Activated CD4-positive, alpha-beta T cell treated with anti-CD3 and anti-CD28 coated beads for 36 hours (primary cell): ENCODE measurements at regions not wholly inside any gene's neighbourhood (a gene's known extent, or its start where the extent isn't known, plus 50 kb on each side); places are given as distances from the start of the nearest gene placed in this dataset.
"Not testable (repeated sequence)": the region's sequence is repeated elsewhere in the genome, so short reads cannot be mapped to it uniquely, and the experiment has no call there.

Source experiments
- ATAC-seq: fragments of 200-7000 bp; cut with Tn5 transposase; one replicate; pipeline ENCODE4 v1.10.0; 2021; ENCODE audit warnings: mild to moderate bottlenecking, moderate library complexity
- CTCF ChIA-PET: fragments of 350-600 bp; sonication (Branson Sonifier 250); formaldehyde crosslinking; loops from one replicate; lab custom pipeline; 2021; ENCODE audit warnings: antibody characterized with exemption; lab: Charles Lee
- POLR2A ChIA-PET: fragments of 350-600 bp; sonication (Branson Sonifier 250); formaldehyde crosslinking; loops from one replicate; lab custom pipeline; 2021; ENCODE audit warnings: antibody characterized with exemption, inconsistent platforms; lab: Charles Lee
- DNase-seq: peaks from one replicate; pipeline ENCODE4 v3.0.0-alpha.2; 2020
- H3K27ac Mint-ChIP-seq: one replicate; pipeline ENCODE4 v1.8.0; 2021; ENCODE audit warnings: mixed read lengths
- H3K27me3 Mint-ChIP-seq: one replicate; pipeline ENCODE4 v1.8.0; 2021; ENCODE audit warnings: mixed read lengths
- H3K36me3 Mint-ChIP-seq: one replicate; pipeline ENCODE4 v1.8.0; 2021; ENCODE audit warnings: low read depth, mixed read lengths
- H3K4me1 Mint-ChIP-seq: one replicate; pipeline ENCODE4 v1.8.0; 2021; ENCODE audit warnings: mixed read lengths
- H3K4me3 Mint-ChIP-seq: one replicate; pipeline ENCODE4 v1.8.0; 2021; ENCODE audit warnings: mild to moderate bottlenecking, moderate library complexity, mixed read lengths
- H3K9me3 Mint-ChIP-seq: one replicate; pipeline ENCODE4 v1.8.0; 2021; ENCODE audit warnings: low read depth, mixed read lengths
- intact Hi-C, 2 experiments: fragments of 100-400 bp; cut with DNase I in 1 of 2; cut with micrococcal nuclease in 1 of 2; formaldehyde crosslinking; loops; one replicate each; pipeline versions ENCODE4 v1.14.2 to v1.15.1; 2022 to 2024; cut with DNase I, micrococcal nuclease

DNA sequence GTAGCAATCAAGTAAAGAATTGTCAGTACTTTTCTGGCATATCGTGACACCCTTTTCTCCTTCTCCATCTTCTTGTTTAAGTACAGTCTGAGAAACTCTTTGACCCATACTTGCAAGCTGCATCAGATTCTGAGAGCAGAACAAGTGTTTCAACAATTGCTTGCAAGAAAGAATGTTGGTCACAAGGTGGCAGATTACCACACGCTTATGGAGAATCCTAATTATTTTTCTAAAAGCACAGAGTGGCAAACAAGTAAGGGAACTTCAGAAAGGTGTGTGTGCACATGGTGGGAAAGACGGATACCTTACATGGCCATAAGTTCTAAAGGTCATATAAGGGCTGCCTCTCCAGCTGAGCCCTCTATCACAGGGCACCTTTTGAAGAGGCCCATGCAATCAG is 136.4 kb upstream of the FGF13 start:
- ChIA-PET CTCF (no interaction called here), POLR2A (no interaction called here)
- intact Hi-C loops, result no loop called here
- Mint-ChIP-seq H3K4me3 (no peak overlapping the region), H3K4me1 (no peaks in the 10 kb centered on the region), H3K27ac (no peak overlapping the region), H3K27me3 (no peaks in the 10 kb centered on the region), H3K36me3 (no peaks in the 10 kb centered on the region), H3K9me3 (no peaks in the 10 kb centered on the region)
- no peak for ATAC-seq
- DNase-seq, result no peak

DNA sequence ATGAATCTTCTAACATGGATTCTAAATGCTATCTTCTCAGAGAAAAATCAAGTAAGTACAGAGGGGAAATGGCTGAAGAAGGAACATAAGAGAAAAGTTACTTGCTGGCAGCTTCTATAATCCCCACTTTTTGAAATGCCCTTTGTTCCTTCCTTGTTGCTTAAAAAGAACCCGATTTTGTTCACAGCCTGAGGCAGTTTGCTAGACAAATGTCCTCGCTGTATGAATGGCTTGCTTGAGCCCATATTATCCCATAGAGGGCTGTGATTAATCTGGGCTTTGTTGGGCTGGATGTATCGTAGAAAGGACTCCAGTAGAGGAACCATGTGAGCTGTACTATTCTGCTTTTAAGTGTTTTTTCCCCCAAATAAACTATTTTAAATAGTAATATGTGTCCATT is 134.3 kb upstream of the FGF13 start:
- DNase-seq, result no peak
- H3K27ac Mint-ChIP-seq, result no peak overlapping the region
- ChIA-PET CTCF (no interaction called here), POLR2A (no interaction called here)
- no peaks in the 10 kb centered on the region for H3K27me3 Mint-ChIP-seq
- no peaks in the 10 kb centered on the region for H3K36me3 Mint-ChIP-seq
- ATAC-seq, result no peak
- no peaks in the 10 kb centered on the region for H3K4me1 Mint-ChIP-seq
- intact Hi-C loops, result no loop called here
- no peak overlapping the region for H3K4me3 Mint-ChIP-seq
- no peaks in the 10 kb centered on the region for H3K9me3 Mint-ChIP-seq

DNA sequence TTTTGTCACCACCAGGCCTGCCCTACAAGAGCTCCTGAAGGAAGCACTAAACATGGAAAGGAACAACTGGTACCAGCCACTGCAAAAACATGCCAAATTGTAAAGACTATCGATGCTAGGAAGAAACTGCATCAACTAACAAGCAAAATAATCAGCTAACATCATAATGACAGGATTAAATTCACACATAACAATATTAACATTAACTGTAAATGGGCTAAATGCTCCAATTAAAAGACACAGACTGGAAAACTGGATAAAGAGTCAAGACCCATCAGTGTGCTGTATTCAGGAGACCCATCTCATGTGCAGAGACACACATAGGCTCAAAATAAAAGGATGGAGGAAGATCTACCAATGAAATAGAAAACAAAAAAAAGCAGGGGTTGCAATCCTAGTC is 95.9 kb upstream of the FGF13 start:
- CTCF ChIA-PET, H3K27ac Mint-ChIP-seq, POLR2A ChIA-PET, H3K9me3 Mint-ChIP-seq, DNase-seq, H3K27me3 Mint-ChIP-seq, intact Hi-C loops, H3K36me3 Mint-ChIP-seq, ATAC-seq, H3K4me3 Mint-ChIP-seq, H3K4me1 Mint-ChIP-seq: not testable (repeated sequence)

DNA sequence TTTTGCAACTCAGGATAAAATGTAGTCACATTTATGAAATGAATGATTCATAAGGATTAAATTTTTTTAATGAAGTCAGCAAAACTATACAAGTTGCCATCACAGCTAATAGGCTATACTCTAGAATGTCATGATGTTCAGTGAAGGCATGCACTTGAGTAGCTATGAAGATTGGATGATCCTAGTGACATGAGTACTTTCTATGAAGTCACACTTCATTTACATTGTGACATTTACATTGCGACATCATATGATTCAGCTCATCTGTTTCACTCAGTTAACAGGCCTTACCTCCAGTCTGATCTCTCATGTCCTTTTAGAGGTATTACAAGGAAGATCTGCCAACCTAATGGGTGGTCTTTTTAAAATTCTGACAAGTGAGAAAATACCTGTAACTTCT is 82.7 kb upstream of the FGF13 start:
- Mint-ChIP-seq H3K27me3 (no peaks in the 10 kb centered on the region), H3K27ac (no peak overlapping the region), H3K36me3 (no peaks in the 10 kb centered on the region), H3K4me1 (no peaks in the 10 kb centered on the region), H3K4me3 (no peak overlapping the region), H3K9me3 (no peaks in the 10 kb centered on the region)
- DNase-seq, result no peak
- ChIA-PET CTCF (no interaction called here), POLR2A (no interaction called here)
- no peak for ATAC-seq
- intact Hi-C loops, result no loop called here

DNA sequence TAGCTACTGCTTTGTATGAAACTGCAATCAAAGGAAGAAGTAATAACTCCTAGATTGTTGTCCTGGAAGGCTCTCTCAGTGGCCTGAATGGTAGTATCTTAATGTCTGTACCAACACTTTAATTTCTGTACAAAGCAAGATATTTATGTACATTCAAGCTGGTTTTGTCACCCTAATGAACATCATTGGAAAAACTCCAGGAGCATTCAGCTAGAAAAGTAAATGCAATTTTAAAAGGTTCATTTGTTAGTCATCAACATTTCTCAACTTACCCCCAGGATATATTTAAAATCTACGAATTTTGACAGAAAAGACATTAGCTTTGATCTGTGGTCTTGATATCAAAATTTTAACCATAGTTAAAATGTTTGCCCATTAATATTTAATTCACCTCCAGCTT is 80.0 kb upstream of the FGF13 start:
- H3K4me3 Mint-ChIP-seq, result no peak overlapping the region

DNA sequence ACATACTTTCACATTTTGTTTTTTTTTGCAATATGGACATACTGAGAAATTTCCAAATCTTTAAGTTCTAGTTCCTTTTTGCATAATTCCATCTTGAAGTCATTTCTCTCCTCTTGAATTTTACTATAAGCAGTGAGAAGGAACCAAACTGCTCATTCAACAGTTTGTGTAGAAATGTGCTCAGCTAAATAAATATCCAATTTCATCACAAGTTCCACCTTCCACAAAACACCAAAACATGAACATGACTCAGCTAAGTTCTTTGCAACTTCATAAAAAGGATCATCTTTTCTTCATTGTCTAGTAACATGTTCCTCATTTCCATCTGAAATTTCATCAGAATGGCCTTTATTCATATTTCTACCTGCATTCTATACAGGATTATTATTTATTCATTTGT is 77.3 kb upstream of the FGF13 start:
- ATAC-seq (no peak), DNase-seq (no peak)
- H3K4me3 Mint-ChIP-seq, result no peak overlapping the region
- ChIA-PET CTCF (no interaction called here), POLR2A (no interaction called here)
- H3K27ac Mint-ChIP-seq, result no peak overlapping the region
- no peaks in the 10 kb centered on the region for H3K36me3 Mint-ChIP-seq
- H3K27me3 Mint-ChIP-seq, result no peaks in the 10 kb centered on the region
- no peaks in the 10 kb centered on the region for H3K9me3 Mint-ChIP-seq
- intact Hi-C loops, result no loop called here
- H3K4me1 Mint-ChIP-seq, result no peaks in the 10 kb centered on the region

More for the DNA sequence above, 80.0 kb upstream of the FGF13 start:
- POLR2A ChIA-PET, result no interaction called here
- ATAC-seq (no peak), DNase-seq (no peak)
- CTCF ChIA-PET, result no interaction called here
- no peaks in the 10 kb centered on the region for H3K27me3 Mint-ChIP-seq
- no peak overlapping the region for H3K27ac Mint-ChIP-seq
- H3K36me3 Mint-ChIP-seq, result no peaks in the 10 kb centered on the region
- H3K4me1 Mint-ChIP-seq, result no peaks in the 10 kb centered on the region
- H3K9me3 Mint-ChIP-seq, result no peaks in the 10 kb centered on the region
- intact Hi-C loops, result no loop called here

DNA sequence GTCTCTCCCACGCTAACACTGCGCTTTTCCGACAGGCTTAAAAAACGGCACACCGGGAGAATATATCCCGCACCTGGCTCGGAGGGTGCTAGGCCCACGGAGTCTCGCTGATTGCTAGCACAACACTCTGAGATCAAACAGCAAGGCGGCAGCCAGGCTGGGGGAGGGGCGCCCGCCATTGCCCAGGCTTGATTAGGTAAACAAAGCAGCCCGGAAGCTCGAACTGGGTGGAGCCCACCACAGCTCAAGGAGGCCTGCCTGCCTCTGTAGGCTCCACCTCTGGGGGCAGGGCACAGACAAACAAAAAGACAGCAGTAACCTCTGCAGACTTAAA is 67.0 kb upstream of the FGF13 start:
- H3K27me3 Mint-ChIP-seq, H3K36me3 Mint-ChIP-seq, H3K4me3 Mint-ChIP-seq, POLR2A ChIA-PET, H3K4me1 Mint-ChIP-seq, DNase-seq, CTCF ChIA-PET, H3K9me3 Mint-ChIP-seq, H3K27ac Mint-ChIP-seq, ATAC-seq: not testable (repeated sequence)
- intact Hi-C loops, result loop anchor here (5.0 to 10.0 kb wide), 2 partner anchors 776 to 1194 kb away; no protein-coding TSS in a partner anchor

DNA sequence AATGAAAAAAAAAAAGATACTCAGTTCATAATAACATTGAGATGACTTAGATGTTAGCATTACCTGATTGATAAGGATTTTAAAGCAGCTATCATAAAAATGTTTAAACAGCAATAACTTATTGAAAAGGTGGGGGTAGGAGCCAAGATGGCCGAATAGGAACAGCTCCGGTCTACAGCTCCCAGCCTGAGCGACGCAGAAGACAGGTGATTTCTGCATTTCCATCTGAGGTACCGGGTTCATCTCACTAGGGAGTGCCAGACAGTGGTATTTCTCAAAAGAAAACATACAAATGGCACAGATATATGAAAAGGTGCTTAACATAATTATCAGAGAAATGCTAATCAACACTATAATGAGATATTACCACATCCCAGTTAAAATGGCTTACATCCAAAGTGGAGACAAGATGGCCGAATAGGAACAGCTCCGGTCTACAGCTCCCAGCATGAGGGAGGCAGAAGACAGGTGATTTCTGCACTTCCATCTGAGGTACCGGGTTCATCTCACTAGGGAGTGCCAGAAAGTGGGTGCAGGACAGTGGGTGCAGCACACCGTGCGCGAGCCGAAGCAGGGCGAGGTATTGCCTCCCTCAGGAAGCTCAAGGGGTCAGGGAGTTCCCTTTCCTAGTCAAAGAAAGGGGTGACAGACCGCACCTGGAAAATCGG is 66.5 kb upstream of the FGF13 start:
- POLR2A ChIA-PET, H3K36me3 Mint-ChIP-seq, H3K4me1 Mint-ChIP-seq, ATAC-seq, H3K4me3 Mint-ChIP-seq, H3K27me3 Mint-ChIP-seq, CTCF ChIA-PET, DNase-seq, H3K27ac Mint-ChIP-seq, H3K9me3 Mint-ChIP-seq: not testable (repeated sequence)
- intact Hi-C loops, result loop anchor here (5.0 to 10.0 kb wide), 2 partner anchors 777 to 1194 kb away; no protein-coding TSS in a partner anchor

DNA sequence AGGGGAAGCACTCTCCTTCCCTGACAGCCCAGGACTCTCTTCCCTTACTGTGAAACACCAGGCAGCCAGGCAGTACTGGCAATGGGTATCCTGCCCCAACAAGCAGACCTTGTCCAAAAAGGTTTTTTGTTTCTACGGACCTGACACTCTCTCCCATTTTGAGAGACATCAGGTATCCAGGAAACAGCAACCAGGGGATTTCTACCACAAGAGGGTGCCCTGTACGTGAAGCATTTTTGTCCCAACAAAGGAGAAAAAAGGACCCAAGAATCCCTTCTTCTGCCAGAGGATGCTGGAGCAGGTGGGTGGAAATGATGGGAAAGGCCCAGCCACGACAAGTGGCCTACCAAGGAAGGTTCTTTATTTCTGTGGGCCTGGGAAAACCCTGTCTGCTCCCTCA is 65.7 kb upstream of the FGF13 start:
- Mint-ChIP-seq H3K9me3 (no peaks in the 10 kb centered on the region), H3K27ac (no peak overlapping the region), H3K4me1 (no peaks in the 10 kb centered on the region), H3K36me3 (no peaks in the 10 kb centered on the region), H3K4me3 (no peak overlapping the region), H3K27me3 (no peaks in the 10 kb centered on the region)
- ATAC-seq (no peak), DNase-seq (no peak)
- CTCF ChIA-PET, result no interaction called here
- intact Hi-C loops, result loop anchor here (5.0 to 10.0 kb wide), 2 partner anchors 778 to 1195 kb away; no protein-coding TSS in a partner anchor
- POLR2A ChIA-PET, result no interaction called here

DNA sequence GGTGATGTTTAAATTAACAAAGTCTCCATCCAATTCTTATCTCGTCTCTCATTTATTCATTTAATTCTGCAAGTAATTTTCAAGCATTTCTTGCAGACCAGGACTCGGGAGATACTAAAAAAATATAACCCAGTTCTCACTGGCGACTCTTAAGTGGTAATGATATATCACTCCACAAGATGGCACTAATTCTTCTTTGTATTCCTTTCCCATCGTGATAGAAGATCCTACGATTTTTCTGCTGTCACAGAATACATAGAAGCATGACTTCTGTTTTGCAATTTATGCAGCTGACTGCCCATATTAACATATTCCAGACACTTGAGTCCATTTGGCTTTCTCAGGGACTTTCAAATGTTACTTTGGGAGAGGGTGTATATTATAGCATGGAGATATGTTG is 64.0 kb upstream of the FGF13 start:
- CTCF ChIA-PET, result no interaction called here

DNA sequence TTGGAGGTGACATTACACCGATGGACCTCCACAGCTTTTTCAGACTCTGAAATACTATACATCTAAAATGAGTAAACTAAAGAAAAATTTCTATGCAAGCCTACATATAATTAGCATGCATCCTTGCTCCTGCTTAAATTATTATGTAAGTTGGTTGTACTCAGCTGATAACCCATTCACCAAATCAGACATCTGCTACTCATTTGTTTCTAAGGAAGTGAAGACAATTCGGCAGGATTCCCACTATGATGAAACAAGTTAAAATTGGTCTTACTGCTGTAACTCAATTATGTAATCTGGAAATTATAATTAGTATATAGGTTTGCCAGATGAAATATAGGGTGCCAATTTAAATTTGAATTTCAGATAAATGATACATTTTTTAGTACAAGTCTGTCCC is 59.5 kb upstream of the FGF13 start:
- no peak for DNase-seq
- intact Hi-C loops, result loop anchor here in 1 of 2 experiments (10.0 kb wide), 1 partner anchor 784 kb away; no protein-coding TSS in a partner anchor

More for the DNA sequence above, 64.0 kb upstream of the FGF13 start:
- intact Hi-C loops, result loop anchor here (2.0 to 10.0 kb wide), 3 partner anchors 779 to 1197 kb away; no protein-coding TSS in a partner anchor
- H3K4me1 Mint-ChIP-seq, result no peaks in the 10 kb centered on the region
- no peak overlapping the region for H3K4me3 Mint-ChIP-seq
- no peak overlapping the region for H3K27ac Mint-ChIP-seq
- POLR2A ChIA-PET, result no interaction called here
- no peaks in the 10 kb centered on the region for H3K9me3 Mint-ChIP-seq
- H3K27me3 Mint-ChIP-seq, result no peaks in the 10 kb centered on the region
- ATAC-seq, result no peak
- H3K36me3 Mint-ChIP-seq, result no peaks in the 10 kb centered on the region
- DNase-seq, result no peak

DNA sequence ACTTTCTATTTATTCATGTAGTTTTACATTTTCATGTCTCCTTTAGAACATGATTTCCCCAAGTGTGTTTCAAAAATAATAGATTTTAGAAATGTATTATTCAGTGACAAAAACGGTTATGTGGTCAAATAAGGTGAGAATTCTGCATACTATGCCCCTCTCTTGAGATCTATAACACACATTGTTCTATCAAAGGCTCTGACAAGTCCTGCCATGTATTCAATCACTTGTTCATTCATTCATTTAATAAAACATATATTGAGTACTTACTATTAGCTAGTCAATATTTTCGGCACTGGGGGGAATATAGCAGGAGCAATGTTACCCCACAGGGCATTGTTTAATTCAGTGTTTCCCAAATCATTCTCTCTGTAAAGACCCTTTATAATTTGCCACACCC is 58.4 kb upstream of the FGF13 start:
- H3K4me1 Mint-ChIP-seq, result no peaks in the 10 kb centered on the region
- no peak overlapping the region for H3K4me3 Mint-ChIP-seq
- ChIA-PET CTCF (no interaction called here), POLR2A (no interaction called here)
- H3K9me3 Mint-ChIP-seq, result no peaks in the 10 kb centered on the region
- no peak overlapping the region for H3K27ac Mint-ChIP-seq
- intact Hi-C loops, result loop anchor here in 1 of 2 experiments (10.0 kb wide), 1 partner anchor 785 kb away; no protein-coding TSS in a partner anchor
- no peaks in the 10 kb centered on the region for H3K36me3 Mint-ChIP-seq
- ATAC-seq (no peak), DNase-seq (no peak)
- H3K27me3 Mint-ChIP-seq, result no peaks in the 10 kb centered on the region

More for the DNA sequence above, 59.5 kb upstream of the FGF13 start:
- Mint-ChIP-seq H3K9me3 (no peaks in the 10 kb centered on the region), H3K27ac (no peak overlapping the region), H3K36me3 (no peaks in the 10 kb centered on the region), H3K4me3 (no peak overlapping the region), H3K4me1 (no peaks in the 10 kb centered on the region), H3K27me3 (no peaks in the 10 kb centered on the region)
- ChIA-PET POLR2A (no interaction called here), CTCF (no interaction called here)
- no peak for ATAC-seq
